PC-3 (cell line): ENCODE measurements at regions not wholly inside any gene's neighbourhood (a gene's known extent, or its start where the extent isn't known, plus 50 kb on each side); places are given as distances from the start of the nearest gene placed in this dataset.

Source experiments
- ATAC-seq: fragments of 200-7000 bp; cut with Tn5 transposase; 2 replicates; pipeline ENCODE4 v1.9.1; 2020; ENCODE audit warnings: mild to moderate bottlenecking, moderate library complexity
- BruUV-seq: library from RNA; stranded (reverse); fragments of 400-500 nt; replicated peaks from 2 replicates; lab custom pipeline; 2021; lab: Mats Ljungman, UMichigan
- CTCF ChIA-PET: fragments of 300-600 bp; sonication (Branson Sonifier 250); formaldehyde crosslinking; loops from one replicate; lab custom pipeline; 2022; ENCODE audit warnings: antibody characterized with exemption; lab: Charles Lee
- POLR2A ChIA-PET: fragments of 300-600 bp; sonication (Branson Sonifier 250); formaldehyde crosslinking; loops from one replicate; lab custom pipeline; 2022; ENCODE audit warnings: antibody characterized with exemption; ENCODE audit not compliant: unreplicated experiment; lab: Charles Lee
- DNase-seq: peaks from one replicate; pipeline ENCODE4 v3.0.0-alpha.2; 2015
- H2AFZ ChIP-seq: fragments of 300-600 bp; sonication (generic); 2 replicates; pipeline ENCODE4 v1.6.0; 2016; ENCODE audit warnings: antibody characterized with exemption, low read length
- H3F3A ChIP-seq: fragments of 300-600 bp; sonication (generic); one replicate; pipeline ENCODE4 v1.6.0; 2017; ENCODE audit warnings: antibody characterized with exemption, low read length, control low read depth, mild to moderate bottlenecking; ENCODE audit not compliant: unreplicated experiment
- H3K27ac ChIP-seq: fragments of 300-600 bp; sonication (generic); 2 replicates; pipeline ENCODE4 v1.5.1; 2016; ENCODE audit warnings: mild to moderate bottlenecking, low read length
- H3K27me3 ChIP-seq: fragments of 300-600 bp; sonication (generic); 2 replicates; pipeline ENCODE4 v1.6.1; 2016; ENCODE audit warnings: low read length, mixed read lengths
- H3K36me3 ChIP-seq: fragments of 300-600 bp; sonication (generic); 2 replicates; pipeline ENCODE4 v1.6.1; 2016; ENCODE audit warnings: low read depth, mixed run types, low read length, mixed read lengths
- H3K4me1 ChIP-seq: fragments of 300-600 bp; sonication (generic); 2 replicates; pipeline ENCODE4 v1.5.1; 2016; ENCODE audit warnings: low read length; ENCODE audit not compliant: insufficient read depth
- H3K4me2 ChIP-seq: fragments of 300-600 bp; sonication (generic); 2 replicates; pipeline ENCODE4 v1.6.0; 2016; ENCODE audit warnings: low read length
- H3K4me3 ChIP-seq: fragments of 300-600 bp; sonication (generic); 2 replicates; pipeline ENCODE4 v1.5.1; 2016; ENCODE audit warnings: mild to moderate bottlenecking, low read length, mixed read lengths
- H3K79me2 ChIP-seq: fragments of 300-600 bp; sonication (generic); 2 replicates; pipeline ENCODE4 v1.6.1; 2017; ENCODE audit warnings: low read length, mixed read lengths
- H3K9ac ChIP-seq: fragments of 300-600 bp; sonication (generic); 2 replicates; pipeline ENCODE4 v1.6.0; 2016; ENCODE audit warnings: mild to moderate bottlenecking, low read length
- H3K9me2 ChIP-seq: fragments of 300-600 bp; sonication (generic); replicated peaks from 2 replicates; pipeline ENCODE4 v1.6.1; 2016; ENCODE audit warnings: mixed run types, low read length, mixed read lengths
- H3K9me3 ChIP-seq: fragments of 300-600 bp; sonication (generic); 2 replicates; pipeline ENCODE4 v1.6.1; 2016; ENCODE audit warnings: low read length, mixed read lengths
- H4K20me1 ChIP-seq: fragments of 300-600 bp; sonication (generic); 2 replicates; pipeline ENCODE4 v1.6.1; 2016; ENCODE audit warnings: low read length, mixed read lengths
- EZH2 ChIP-seq: fragments of 300-600 bp; sonication (generic); IDR thresholded peaks from one replicate; pipeline ENCODE4 v1.6.1; 2017; ENCODE audit warnings: antibody characterized with exemption, mild to moderate bottlenecking, low read length; ENCODE audit not compliant: unreplicated experiment
- EZH2phosphoT487 ChIP-seq: fragments of 300-600 bp; sonication (generic); IDR thresholded peaks from 2 replicates; pipeline ENCODE4 v1.6.1; 2018; ENCODE audit warnings: mild to moderate bottlenecking, antibody characterized with exemption, low read length, borderline replicate concordance
- intact Hi-C: fragments of 100-400 bp; cut with micrococcal nuclease; formaldehyde crosslinking; loops from 2 replicates; pipeline ENCODE4 v1.9.0; 2023
- TF ChIP-seq, protein P1 (sequence below): fragments of 300-600 bp; sonication (generic); conservative IDR thresholded peaks from 2 replicates; pipeline ENCODE4 v1.5.1; 2017; ENCODE audit warnings: antibody characterized with exemption, low read depth, mild to moderate bottlenecking, low read length

DNA sequence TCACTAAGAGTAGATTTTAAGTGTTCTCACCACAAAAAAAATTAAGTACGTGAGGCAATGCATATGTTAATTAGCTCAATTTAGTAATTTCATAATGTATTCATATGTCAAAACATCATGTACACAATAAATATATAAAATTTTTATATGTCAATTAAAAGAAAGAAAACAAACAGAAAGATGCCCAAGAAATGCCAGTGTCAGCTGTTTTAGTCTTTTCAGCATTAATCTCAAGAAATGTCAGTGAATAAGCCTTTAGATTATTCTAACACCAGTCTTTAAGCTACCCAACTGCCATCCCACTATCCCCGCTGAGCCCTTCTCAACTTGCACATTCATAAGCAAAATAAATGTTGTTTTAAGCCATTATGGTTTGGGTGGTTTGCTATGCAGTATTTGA lies 76.5 kb downstream of the C1D start:
- no peaks in the 10 kb centered on the region for H3K9me2 ChIP-seq
- no peak overlapping the region for H3K4me2 ChIP-seq
- H3K27me3 ChIP-seq, result no peaks in the 10 kb centered on the region
- no peak overlapping the region for H2AFZ ChIP-seq
- POLR2A ChIA-PET, result no interaction called here
- H3K4me3 ChIP-seq, result no peak overlapping the region
- no peaks in the 10 kb centered on the region for H3F3A ChIP-seq
- H4K20me1 ChIP-seq, result no peaks in the 10 kb centered on the region
- H3K9me3 ChIP-seq, result no peaks in the 10 kb centered on the region
- H3K4me1 ChIP-seq, result peaks cover 11% of the 10 kb centered on the region
- CTCF ChIA-PET, result no interaction called here
- H3K79me2 ChIP-seq, result no peaks in the 10 kb centered on the region
- TF ChIP-seq EZH2phosphoT487, result no peak
- no peak for TF ChIP-seq EZH2
- TF ChIP-seq, protein P1, sequence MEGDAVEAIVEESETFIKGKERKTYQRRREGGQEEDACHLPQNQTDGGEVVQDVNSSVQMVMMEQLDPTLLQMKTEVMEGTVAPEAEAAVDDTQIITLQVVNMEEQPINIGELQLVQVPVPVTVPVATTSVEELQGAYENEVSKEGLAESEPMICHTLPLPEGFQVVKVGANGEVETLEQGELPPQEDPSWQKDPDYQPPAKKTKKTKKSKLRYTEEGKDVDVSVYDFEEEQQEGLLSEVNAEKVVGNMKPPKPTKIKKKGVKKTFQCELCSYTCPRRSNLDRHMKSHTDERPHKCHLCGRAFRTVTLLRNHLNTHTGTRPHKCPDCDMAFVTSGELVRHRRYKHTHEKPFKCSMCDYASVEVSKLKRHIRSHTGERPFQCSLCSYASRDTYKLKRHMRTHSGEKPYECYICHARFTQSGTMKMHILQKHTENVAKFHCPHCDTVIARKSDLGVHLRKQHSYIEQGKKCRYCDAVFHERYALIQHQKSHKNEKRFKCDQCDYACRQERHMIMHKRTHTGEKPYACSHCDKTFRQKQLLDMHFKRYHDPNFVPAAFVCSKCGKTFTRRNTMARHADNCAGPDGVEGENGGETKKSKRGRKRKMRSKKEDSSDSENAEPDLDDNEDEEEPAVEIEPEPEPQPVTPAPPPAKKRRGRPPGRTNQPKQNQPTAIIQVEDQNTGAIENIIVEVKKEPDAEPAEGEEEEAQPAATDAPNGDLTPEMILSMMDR, result no peak
- no peak overlapping the region for H3K27ac ChIP-seq
- ATAC-seq (no peak), DNase-seq (no peak)
- no peak overlapping the region for H3K9ac ChIP-seq
- intact Hi-C loops, result no loop called here
- no TSS peak for BruUV-seq
- no peaks in the 10 kb centered on the region for H3K36me3 ChIP-seq
